ENCODE measurements at regions not wholly inside any gene's neighbourhood (a gene's known extent, or its start where the extent isn't known, plus 50 kb on each side); places are given as distances from the start of the nearest gene placed in this dataset.

DNA sequence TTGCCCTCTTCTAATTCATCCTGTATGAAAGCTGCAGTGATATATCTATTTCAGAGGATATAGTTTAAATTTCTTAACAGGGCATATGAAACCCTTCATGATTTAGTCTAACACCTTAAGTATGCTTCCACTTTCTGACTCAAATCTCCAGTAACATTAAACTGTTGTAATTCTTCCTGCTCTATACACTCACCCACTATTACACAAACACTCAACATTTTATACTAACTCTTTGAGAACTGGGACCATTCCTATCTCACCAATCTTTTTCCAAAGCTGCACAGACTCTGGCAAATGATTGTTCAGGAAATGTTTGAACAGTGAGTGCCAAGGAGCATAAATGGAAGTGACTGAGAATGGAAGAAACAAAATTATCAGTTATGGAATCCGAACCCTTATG lies 560.4 kb upstream of the DPPA4 start:
- in situ Hi-C loops (cut with HindIII; ENCODE audit: low sequenced_read_pairs) = no loop called here

GRCh38 chr3:109899925-109900324 lies 562.6 kb upstream of the DPPA4 start:
- in situ Hi-C loops (cut with HindIII; ENCODE audit: low sequenced_read_pairs) = no loop called here

GRCh38 chr3:109900783-109901182 lies 563.4 kb upstream of the DPPA4 start:
- in situ Hi-C loops (cut with HindIII; ENCODE audit: low sequenced_read_pairs) = no loop called here

GRCh38 chr3:109902549-109902948 lies 565.2 kb upstream of the DPPA4 start:
- in situ Hi-C loops (cut with HindIII; ENCODE audit: low sequenced_read_pairs) = no loop called here

DNA sequence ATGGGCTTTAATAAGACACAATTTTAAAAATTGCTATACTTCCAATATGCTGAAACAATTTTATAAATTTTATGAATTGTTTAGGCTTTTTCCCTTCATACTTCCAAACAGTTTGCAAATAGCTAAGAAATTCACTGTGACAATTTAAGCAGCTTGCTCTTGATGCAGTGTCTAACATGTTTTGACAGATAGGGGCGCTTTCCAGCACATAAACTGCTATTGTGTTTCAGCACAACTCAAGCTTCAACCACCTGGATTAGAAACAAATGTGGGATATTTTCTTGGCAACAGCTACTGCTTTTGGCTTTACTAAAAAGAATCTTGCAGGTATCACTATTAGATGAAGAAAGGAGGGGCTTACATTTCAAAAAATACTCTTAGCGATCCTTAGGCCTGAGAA lies 565.8 kb upstream of the DPPA4 start:
- in situ Hi-C loops (cut with HindIII; ENCODE audit: low sequenced_read_pairs) = no loop called here

DNA sequence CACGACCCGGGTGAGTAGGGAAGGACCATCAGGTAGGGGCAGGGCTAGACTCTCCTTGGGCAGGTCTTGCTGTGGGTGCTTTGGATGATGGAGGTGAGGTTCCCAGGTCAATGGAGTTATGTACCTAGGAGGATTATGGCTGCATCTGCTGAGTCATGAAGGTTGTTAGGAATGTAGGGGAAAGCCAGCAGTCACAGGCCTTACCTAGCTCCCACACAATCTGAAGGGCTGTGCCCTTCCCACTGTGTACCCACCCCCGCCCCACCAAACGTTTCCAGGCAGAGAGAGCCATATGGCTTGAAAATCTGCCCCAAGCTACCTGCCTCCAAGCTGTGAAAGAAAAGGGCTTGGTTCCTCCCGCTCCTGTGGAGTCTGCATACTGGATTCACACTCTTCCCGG lies 573.4 kb upstream of the DPPA4 start:
- in situ Hi-C loops (cut with HindIII; ENCODE audit: low sequenced_read_pairs) = no loop called here

GRCh38 chr3:109918740-109919139 lies 581.4 kb upstream of the DPPA4 start:
- in situ Hi-C loops (cut with HindIII; ENCODE audit: low sequenced_read_pairs) = no loop called here

GRCh38 chr3:109920749-109921148 lies 583.4 kb upstream of the DPPA4 start:
- in situ Hi-C loops (cut with HindIII; ENCODE audit: low sequenced_read_pairs) = no loop called here

- in situ Hi-C loops (cut with HindIII; ENCODE audit: low sequenced_read_pairs) = no loop called here
Measured at GRCh38 chr3:109921509-109921908, 584.2 kb upstream of the DPPA4 start.

GRCh38 chr3:109922856-109923255 lies 585.5 kb upstream of the DPPA4 start:
- in situ Hi-C loops (cut with HindIII; ENCODE audit: low sequenced_read_pairs) = no loop called here

GRCh38 chr3:109923431-109923830 lies 586.1 kb upstream of the DPPA4 start:
- in situ Hi-C loops (cut with HindIII; ENCODE audit: low sequenced_read_pairs) = no loop called here

DNA sequence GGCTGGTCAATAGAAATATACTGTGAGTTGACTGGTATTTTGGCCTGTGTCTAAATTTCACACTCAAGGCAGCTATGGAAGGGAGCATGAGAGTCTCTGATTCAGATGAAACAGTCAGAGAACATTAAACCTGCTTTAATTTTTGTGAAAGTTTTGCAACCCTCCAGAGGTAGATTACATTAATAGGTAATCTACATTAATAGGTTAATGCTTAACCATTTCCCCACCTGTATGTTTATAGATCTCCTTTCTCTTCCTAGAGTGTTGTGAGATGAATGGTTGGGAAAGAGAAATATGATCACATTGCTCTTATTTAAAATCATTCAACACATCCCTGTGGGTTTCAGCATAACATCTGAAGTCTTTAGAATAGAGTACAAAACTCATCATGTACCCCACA lies 586.9 kb upstream of the DPPA4 start:
- in situ Hi-C loops (cut with HindIII; ENCODE audit: low sequenced_read_pairs) = no loop called here

- in situ Hi-C loops (cut with HindIII; ENCODE audit: low sequenced_read_pairs) = no loop called here
Measured at GRCh38 chr3:109926376-109926775, 589.0 kb upstream of the DPPA4 start.

- in situ Hi-C loops (cut with HindIII; ENCODE audit: low sequenced_read_pairs) = no loop called here
Measured at GRCh38 chr3:109927161-109927560, 589.8 kb upstream of the DPPA4 start.

DNA sequence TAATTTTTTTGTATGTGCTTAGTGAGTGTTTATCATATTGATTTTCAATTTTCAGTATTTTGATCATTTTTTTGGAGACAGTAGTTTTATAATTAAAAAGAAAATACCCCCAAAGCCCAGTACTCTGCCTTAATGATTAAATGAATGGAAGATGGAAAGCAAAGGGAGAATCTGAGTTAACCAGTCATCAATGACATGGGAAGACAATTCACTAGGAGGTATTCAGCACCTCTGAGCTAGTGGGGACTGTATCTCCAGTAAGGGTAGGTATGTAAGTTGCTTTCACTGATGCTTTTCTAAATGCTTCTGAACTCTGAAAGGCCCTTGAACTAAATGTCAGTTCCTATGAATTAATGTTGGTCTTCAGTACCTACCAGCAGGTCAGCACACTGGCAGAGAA lies 590.4 kb upstream of the DPPA4 start:
- in situ Hi-C loops (cut with HindIII; ENCODE audit: low sequenced_read_pairs) = no loop called here

DNA sequence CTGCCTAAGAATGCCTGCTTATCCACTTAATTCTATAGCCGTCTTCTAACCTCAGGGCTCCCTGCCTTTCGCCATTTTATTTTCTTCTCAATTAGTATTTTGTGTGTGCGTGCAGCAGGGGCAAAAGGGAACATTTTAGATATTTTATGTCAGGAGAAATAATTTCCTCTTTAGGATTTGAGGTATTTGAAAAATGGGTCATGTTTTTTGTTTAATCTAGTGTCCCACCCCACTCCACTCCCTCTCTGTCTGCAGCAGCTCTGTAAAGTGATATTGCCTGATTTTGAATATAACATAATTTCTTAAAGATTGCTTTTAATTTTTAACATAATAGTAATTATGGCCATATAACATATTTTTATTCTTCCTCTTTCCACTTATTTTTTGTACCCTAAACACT lies 593.2 kb upstream of the DPPA4 start:
- in situ Hi-C loops (cut with HindIII; ENCODE audit: low sequenced_read_pairs) = no loop called here

GRCh38 chr3:109933576-109933975 lies 596.2 kb upstream of the DPPA4 start:
- in situ Hi-C loops (cut with HindIII; ENCODE audit: low sequenced_read_pairs) = no loop called here

DNA sequence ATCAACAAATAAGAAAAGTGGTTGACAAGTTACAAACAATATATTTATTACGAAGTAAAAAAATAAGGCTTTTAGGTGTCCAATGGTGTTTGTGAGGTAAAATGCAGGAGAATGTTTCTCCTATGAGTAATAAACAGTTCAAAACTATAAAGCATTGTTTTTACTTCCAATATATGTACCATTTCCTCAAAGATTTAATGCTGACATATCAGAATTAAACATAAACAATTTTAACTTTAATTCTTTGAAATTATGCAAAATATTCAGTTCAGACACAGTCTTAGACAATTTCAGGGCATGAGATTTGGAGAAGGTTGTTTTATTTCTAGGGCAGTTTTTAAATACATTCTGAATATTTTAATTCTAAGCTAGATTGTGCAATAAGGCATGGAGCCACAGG lies 602.5 kb upstream of the DPPA4 start:
- in situ Hi-C loops (cut with HindIII; ENCODE audit: low sequenced_read_pairs) = no loop called here

- in situ Hi-C loops (cut with HindIII; ENCODE audit: low sequenced_read_pairs) = no loop called here
Measured at GRCh38 chr3:109943181-109943580, 605.8 kb upstream of the DPPA4 start.

DNA sequence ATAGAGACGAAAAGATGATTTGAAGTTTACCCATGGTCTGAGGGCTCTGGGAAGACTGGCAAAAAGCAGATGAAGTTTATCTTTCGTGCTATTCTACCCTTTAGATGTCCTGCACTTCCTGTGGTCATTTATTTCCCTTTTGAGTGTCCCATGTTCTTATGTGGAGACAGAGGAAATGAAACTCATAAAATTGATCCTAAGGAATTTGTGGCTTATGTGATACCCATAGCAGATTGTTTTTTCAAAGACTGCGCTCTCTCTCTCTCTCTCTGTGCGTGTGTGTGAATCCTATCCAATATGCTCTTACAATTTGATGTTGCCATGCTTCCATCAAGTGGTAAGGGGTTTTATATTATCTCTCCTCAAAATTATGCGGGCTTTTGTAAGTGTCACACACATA lies 607.5 kb upstream of the DPPA4 start:
- in situ Hi-C loops (cut with HindIII; ENCODE audit: low sequenced_read_pairs) = no loop called here

DNA sequence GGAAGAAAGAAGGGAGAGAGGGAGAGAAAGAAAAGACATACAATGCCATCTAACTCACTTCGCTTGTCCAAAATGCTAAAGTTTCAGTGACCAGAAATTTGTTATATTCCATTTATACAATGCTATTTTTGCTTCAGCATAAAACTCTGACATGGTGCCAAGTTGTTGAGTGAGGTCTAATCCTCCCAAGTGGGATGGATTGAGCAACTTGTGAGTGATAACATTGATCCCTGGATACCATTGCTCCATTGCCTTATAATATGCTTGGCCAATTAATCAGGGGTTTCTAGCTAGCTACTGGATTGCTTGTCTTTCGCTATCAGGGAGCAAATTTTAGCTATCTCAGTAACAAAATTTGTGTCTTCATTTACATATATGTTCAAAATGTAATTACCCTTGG lies 615.6 kb upstream of the DPPA4 start:
- in situ Hi-C loops (cut with HindIII; ENCODE audit: low sequenced_read_pairs) = no loop called here

DNA sequence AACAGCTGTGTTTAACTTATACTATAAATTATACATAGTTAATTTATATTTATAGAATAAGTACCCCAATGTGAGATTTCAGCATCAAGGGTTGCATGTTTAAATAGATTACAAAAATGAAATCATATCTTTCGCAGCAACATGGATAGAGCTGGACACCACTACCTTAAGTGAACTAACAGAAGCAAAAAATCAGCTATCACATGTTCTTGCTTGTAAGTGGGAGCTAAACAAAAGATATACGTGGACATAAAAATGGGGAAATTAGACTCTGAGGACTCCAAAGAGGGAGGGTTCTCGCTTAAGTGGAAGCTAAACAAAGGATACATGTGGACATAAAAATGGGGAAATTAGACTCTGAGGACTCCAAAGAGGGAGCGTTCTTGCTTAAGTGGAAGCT lies 626.5 kb upstream of the DPPA4 start:
- in situ Hi-C loops (cut with HindIII; ENCODE audit: low sequenced_read_pairs) = no loop called here

- in situ Hi-C loops (cut with HindIII; ENCODE audit: low sequenced_read_pairs) = no loop called here
Measured at GRCh38 chr3:109973733-109974132, 636.4 kb upstream of the DPPA4 start.

DNA sequence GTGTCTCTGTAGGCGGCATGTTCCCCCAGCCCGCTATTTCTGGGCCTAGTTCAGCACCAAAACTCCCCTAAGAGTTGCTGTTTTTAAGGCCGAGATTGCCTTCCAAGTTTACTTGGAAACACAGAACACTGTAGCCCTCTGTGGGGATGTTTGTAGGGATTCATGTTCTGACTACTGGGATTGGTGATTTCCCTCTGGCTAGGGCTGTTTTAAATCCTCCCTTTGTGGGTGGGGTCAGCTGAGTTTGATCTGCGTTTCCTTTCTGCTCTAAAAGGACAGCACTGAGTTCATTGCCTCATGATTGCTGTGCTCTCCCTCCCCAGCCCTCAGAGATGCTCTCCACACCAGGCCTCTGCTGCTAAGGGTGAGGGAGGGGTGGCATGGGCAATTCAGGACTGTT lies 640.6 kb upstream of the DPPA4 start:
- in situ Hi-C loops (cut with HindIII; ENCODE audit: low sequenced_read_pairs) = no loop called here
